HG02970 (cell line): ENCODE measurements at regions not wholly inside any gene's neighbourhood (a gene's known extent, or its start where the extent isn't known, plus 50 kb on each side); places are given as distances from the start of the nearest gene placed in this dataset.

Experiments used
- ATAC-seq: cut with Tn5 transposase; IDR thresholded peaks from one replicate; pipeline ENCODE4 v1.9.1; 2021; ENCODE audit warnings: mild to moderate bottlenecking, moderate library complexity, moderate number of reproducible peaks; ENCODE audit not compliant: unreplicated experiment, low FRiP score

DNA sequence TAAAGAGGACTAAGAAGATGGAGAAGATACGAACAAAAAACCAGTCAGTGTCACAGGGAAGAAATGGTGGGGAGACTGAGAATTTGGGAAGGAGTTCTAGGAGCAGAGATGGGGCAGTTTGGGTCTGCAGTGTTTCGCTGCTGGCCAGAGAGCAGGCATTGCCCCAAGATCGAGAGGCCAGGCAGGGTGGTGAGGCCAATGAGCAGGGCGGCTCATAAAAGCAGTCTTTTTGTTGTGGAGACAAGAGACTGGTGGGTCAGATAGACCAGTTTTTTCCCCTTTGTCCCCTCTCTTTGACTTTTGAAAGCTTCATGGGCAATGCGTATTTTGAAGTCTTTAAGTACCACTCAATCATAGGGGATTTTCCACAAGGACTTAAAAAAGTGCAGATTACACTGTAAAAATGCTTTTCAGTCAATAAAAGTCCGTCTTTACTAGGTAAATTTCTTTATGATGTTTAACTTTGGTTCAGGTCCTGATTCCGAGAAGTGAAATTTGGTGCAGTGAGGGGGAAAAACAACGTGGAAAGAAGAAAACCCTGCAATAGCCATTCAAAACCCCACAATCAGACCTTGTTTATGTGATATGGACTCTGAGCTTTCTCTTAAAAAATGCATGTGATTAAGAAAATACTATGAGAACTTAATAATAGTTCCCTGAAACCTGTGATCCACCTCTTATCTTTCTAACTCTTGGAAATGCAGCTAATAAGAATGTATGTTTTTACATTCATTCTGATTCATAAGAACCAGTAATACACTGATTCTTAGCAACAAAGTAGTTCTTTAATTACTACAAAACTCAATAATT is 338.9 kb downstream of the KLF5 start:
- ATAC-seq: no peak

DNA sequence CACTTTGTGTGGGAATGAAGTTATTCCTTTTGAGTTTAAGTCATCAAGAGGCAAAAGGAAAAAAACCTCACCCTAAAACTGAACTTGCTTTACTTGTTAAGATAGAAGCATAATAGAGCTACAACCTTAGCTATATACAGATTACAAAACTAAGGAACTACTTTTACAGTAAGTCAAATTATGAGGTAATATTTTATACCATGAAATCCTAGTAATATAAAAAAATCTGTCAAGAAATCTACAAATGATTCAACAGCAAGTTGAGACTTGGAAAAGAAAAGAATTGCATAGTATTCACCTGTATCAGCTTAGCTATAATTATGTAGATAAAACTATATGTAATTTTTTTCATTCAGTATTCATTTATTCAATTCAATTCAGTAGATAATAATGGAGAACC is 335.3 kb downstream of the KLF5 start:
- ATAC-seq: no peak

DNA sequence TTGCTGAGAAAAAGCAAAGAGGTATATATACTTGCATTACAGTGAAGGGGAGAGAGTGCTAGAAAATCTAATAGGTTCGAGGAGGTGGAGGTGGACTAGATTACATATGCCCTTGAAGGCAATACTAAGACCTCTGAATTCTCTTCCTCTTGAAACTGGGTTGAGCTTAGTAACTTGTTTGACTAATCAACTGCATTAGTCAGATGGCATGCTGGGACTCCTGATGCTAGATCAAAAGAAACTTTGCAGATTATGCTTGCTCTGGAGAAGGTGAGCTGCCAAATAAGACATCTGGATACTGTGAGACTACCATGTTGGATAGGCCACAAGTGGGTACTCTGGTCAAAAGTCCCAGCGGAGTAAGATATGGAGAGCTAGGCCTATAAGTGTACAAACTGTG is 331.3 kb downstream of the KLF5 start:
- no peak for ATAC-seq

DNA sequence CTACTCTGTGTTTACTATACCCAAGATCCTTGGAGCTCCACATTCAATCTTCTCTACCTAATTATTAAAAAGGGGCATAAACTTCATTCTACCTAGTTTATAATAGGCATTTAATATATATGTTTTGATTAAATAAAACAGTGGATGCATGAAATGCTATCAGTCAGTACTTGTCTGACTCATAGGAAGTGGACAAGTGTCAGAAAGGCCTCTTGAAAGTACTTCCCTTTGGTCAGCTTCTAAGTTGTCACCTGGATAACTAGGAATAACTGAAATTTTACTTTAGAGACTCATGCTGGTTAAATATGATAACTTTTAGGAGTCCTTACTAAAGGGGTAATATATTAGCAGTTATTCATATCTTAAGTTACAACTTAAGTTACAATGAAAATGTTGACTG is 329.8 kb downstream of the KLF5 start:
- no peak for ATAC-seq

DNA sequence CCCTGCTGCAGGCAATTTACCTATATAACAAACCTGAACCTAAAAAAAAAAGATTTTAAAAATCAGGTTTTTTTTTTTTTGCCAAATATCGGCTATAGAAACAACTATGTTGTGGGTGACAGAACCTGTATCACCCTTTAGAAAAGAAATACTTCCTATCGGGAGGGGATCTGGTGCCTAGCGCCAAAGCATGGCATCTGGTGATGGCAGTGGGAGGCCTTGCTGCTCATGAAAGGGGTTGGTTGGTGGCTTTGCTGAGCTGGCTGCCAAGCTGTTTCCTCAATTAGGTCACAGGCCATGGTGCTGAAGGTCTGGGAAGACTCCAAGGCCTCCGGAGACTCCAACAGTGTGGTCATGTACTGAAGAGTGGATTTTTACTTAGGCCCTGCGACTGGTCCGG is 328.5 kb downstream of the KLF5 start:
- ATAC-seq: no peak

DNA sequence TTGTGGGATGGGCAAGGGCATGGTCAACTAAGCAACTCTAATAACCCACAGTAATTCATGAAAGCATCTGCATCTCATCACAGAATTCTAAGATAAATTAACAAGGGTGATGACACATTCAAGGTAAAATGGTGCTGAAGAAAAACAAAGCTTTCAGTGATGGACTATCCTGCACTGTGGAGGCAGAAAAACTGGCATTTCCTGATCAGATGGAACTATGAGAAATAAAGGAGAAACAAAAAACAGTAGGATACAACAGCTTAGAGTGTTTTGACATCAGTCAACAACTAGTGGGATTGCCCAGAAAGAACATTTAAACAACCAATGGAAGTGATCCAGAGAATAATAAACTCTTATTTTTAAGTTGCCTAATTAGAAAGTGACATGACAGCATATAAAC is 327.0 kb downstream of the KLF5 start:
- no peak for ATAC-seq

DNA sequence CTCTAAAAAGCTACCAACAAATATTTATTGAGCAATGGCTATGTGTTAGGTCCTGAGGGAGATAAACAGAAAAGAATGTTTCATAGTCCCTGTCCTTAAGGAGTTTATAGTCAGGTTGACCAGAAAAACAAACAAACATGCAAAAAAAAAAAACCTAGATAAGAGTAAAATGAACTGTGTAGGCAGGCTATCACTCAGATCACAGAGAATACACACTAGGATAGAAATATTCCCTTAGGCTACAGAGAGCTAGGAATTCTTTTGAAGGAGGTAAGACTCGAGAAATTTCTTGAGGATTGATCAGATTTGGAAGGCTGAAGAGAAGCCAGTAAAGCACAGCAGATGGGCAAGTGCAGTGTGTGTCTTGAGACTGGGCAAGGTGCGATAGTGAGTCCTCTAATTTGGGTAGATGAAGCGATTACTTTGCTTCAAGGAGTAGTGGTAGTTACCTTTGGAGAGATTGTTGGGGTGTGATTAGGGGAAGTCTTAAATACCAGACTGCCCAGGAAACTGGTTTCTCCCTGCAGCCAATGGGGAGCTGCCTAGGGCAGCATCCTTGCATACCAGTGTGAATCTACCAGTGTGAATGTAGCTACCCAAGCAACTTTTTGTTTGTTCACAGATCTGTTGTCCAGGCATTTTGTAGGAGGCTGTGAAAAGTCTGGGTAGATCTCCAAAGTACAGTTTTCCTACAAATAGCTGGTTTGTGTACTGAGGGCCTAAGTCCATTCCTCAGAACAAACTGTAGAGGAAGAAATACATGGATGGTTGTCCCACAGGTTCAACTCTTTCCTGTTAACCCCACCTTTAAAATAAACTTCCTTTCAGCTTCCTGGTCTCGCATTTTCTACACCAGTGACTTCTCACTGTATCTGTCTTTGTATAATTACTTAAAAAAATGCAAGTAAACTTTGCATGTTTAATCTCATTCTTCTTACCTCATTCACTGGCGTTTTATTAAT is 314.1 kb downstream of the KLF5 start:
- no peak for ATAC-seq

DNA sequence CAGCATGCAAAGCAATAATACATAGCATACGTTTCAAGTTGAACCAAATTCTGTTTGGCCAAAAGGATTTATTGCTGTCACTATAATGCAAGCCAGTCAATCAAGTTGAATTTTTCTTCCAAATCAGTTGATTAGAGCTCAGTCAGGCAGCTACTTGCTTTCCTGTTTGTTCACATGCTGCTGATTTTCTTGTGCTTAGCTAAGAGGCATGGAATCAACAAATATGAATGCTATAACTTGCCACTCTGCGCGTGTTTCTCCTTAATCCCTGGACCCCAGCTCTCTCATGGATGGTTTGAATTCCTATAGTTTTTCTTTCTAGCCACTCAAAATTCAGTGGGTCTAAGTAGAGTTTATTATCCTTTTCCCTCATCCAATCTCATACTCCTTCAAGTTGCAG is 311.3 kb downstream of the KLF5 start:
- ATAC-seq: no peak

DNA sequence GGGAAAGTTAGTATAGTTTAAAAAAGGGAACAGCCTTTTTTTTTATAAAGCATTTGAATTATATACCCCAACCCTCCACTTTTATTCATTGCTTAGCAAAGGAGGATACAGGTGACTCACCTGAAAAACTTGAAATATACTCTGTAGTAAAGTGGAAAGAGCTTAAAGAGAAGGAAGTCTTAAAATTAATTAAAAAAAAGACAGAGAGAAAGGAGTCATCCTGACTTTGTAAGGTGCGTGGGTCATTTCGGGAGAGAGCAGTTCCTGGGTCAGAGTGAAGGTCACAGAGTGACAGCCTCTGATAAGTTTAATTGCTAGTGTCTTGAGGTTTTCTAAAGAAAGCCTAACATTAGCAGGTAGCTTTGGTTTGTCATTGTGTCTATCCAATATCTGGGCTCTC is 310.3 kb downstream of the KLF5 start:
- no peak for ATAC-seq

DNA sequence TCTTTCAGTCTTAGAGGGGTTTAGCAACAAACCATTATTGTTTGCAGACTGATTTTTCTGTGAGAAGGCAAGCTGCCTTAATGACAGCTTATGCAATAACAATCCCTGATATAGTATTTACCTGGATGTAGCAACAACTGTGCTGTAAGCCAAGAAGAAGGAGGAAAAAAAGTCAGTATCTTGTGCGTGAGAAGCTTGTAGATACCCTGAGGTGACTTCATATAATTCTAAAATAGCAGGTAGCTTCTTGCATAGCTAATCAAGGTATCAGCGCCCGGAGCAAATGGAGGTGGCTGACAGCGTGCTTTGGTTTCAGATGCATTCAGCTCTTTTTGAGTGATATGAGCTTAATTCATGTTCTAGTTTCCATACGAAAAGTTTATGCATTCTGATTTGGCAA is 309.8 kb downstream of the KLF5 start:
- ATAC-seq: no peak

DNA sequence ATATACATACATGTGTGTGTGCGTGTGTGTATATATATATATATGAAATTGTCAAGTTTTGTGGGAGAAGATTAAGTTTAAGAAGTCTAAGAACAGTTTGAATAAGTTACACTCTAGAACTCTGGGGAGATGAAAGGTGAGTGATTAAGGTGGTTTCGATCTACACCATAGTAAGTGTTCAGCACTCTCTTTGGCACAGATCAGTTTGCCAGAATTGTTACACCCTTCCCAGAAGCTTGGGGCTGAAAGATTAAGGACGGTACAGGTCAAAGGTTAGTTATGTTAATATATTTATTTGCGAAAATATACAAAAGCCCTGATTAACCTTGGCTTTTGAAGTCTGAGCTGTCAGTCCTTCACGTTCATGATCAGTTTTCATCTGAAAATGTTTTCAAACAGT is 309.1 kb downstream of the KLF5 start:
- ATAC-seq: no peak

DNA sequence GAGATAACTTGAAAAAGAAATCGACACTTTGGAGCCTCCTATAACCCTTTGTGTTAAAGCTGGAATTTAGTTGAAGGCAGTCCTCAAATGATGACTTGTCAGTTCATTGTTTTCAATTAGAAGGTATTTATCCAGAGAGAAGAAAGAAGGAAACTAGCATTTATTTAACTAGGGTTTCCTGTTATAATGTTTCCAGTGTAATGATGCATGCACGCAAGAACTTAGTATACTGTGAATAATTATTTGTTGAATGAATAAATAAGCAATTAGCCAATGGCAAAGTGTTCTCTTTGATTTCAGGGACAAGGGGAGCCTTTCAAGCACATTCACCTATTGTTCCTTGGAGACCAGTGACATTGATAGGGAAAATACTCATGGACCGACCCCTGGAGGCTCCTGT is 307.4 kb downstream of the KLF5 start:
- ATAC-seq: no peak

DNA sequence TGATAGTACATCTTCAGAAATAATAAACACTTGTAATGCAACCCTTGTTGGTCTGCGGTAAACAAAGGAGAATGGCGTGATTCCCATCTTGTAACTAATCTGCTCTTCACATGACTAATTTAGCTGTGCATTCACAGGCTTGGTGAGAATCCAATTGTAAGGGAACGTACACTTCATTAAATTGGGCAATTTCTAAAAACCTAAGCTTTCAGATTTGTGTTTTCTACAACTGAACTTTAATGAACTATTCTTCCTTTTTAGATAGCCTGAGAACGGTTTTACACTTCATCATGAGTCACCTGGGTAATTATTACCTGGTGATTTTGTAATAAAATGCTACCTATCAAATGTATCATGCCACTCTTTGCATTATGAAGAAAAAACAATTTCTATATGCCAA is 306.9 kb downstream of the KLF5 start:
- ATAC-seq: no peak

DNA sequence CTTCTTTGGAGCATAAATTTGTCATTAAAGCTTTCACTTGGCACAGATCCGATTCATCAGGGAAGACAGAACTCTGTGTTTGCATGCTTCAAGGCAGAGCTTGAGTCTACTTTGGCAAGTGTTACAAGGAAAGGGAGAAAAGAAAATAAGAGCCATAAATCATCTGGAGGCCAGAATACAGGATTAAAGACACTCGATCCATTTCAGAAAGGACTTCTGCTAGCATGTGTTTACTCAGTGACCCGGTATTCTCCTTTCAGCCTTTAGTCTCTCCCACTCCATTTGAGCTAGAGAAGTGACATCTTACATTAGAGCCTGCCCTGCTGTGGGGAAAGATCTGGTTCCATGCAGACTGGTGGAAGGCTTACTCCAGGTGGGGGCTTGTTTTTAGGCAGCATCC is 306.4 kb downstream of the KLF5 start:
- no peak for ATAC-seq

DNA sequence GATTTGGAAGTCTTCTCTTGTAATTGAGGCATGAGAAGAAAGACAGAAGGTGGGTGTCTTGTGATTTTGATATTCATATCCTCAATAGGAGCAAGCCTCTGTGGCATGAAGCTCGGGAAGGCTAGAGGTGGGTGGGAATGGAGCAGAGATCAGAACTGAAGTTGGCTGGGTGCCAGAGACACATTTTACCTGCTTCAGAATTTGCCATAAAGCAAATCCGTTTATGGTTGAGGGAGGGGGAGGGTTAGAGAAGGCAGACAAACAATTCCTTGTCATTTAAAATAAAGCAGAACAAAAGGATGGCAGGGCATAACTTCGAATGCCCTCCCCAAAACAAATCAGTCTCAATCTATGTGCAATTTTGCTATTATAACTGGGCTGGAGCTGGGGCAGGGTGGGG is 305.9 kb downstream of the KLF5 start:
- ATAC-seq: no peak

DNA sequence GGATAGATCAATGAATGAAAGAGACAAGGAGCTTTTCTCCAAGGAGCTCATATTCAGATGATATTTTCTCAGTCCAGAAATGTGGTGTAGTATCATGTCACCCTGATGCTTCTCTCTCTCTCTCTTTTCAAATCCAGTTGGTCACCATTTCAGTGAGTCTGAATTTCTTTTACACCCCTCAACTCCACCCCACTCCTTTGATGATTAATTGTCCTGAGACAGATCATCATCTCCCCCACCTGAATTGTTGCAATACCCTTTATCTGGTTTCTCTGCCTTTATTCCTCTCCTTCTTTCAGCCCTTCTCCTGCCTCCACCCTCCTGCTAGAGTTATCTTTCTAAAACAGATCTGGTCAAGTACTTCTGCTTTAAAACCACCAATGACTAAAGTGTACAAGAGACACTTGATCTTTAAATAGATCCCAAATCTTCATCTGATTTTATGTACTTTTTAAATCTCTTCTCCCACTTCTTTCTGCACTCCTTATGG is 299.8 kb downstream of the KLF5 start:
- no peak for ATAC-seq

DNA sequence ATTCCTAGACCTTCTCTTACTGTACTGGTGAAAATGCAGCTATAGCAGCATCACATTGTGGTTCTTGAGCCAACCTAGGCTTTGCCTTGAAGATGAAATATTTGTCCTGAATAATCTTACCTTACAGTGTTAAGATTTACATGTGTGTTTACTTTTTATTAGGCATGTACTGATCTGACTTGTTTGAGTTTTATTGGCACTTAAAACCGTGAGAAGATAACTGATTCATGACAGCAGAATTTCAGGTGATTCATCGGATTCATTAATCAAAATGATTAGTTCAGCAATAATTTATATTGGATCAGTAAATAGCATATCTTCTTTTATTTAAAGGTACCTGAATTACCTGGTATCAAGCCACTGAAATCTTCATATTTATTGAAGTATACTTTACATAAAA is 296.3 kb downstream of the KLF5 start:
- no peak for ATAC-seq

DNA sequence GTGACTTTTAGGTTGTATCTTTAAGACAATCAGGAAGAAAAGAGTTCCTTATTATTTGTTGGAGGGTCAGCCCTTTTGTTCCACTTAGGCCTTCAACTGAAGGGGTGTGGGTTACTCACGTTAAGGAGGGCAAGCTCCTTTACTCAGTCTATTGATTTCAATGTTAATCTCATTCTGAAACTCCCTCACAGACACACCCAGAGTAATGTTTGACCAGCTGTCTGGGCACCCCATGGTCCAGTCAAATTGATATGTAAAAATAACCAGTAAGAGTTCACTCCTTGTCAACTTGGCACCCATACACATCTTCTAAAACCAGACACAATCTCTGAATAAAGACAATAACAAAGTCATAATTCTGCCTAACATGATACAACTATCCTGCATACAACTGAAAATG is 292.9 kb downstream of the KLF5 start:
- ATAC-seq: no peak

DNA sequence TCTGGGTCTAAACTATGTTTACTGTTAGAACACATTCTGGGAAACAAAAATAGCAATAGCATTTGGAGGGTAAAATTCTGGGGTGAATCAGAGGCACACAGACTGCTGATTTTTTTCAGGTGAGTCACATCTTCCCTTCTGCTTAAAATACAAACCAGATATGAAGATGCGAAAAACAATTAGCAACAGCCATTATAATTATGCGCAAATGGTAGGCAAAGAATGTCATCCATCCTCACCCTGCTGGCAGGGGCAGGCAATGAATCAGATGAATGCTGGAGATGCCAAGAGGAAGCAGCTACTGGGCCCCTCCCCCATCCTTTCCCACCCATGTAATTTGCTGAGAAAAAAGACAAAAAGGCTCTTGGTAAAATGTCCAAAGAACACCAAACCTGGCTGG is 282.9 kb downstream of the KLF5 start:
- no peak for ATAC-seq

DNA sequence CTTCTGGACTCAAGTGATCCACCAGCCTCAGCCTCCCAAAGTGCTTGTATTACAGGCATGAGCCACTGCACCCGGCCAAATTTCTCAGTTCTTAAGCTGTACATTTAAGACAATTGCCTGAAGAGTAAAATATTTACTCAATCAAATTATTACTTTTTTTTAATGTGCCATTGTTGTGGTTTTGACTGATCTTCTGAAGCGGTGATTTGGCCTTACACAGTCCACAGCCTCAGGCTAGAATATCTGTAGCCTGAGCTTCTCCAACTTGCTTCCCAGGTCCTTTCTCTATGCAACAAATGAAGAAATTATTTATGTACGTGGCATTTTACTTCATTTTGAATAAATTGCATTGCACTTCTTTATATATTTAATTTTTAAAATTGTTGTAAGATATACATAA is 281.3 kb downstream of the KLF5 start:
- no peak for ATAC-seq

DNA sequence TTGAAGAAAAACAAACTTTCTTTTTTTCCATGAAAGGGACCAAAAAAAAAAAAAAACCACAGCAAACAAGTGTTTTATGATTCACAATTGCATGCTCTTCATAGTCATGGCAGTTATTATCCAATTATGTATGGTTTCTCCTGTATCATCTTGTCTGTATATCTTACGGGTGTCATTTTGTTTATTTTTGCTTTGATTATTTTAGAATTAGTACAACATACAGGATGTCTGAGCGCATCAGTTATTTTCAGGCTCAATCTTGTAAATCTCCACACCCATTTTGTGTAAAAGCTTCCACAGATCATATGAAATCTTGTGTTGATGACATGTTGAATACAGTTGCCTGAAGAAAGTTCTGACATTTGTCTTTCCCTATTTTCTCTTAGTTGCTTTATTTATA is 280.3 kb downstream of the KLF5 start:
- ATAC-seq: no peak

DNA sequence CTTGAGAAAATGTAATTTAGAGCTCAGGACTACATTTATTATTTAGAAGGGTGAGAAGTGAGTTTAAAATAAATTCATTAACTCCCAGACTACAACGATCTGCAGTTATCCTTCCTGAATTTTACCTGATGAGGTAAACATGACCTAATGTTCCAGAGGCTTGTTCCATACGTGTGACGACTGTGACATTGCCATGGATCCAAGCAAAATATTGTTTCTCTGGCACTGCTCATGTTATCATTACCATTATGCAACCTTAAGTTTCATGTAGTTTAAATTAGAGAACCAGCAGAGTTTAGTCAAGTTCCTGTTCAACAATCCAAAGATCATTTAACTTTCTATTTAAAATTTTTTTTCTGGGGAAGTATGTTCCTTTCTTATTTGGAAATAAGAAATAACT is 279.6 kb downstream of the KLF5 start:
- ATAC-seq: no peak
